Liver (tissue), 8 donors: ENCODE measurements at regions not wholly inside any gene's neighbourhood (a gene's known extent, or its start where the extent isn't known, plus 50 kb on each side); places are given as distances from the start of the nearest gene placed in this dataset.

Experiments used
- DNase-seq: peaks from one replicate; pipeline ENCODE4 v3.0.0-alpha.2; 2017; ENCODE audit warnings: low spot score
- H3K27ac ChIP-seq, 2 donors: one replicate each; pipeline ENCODE4 v1.7.0; 2013; ENCODE audit warnings: inconsistent platforms in 2 of 2, low read length in 2 of 2, control low read depth in 1 of 2, low read depth in 1 of 2, mild to moderate bottlenecking in 1 of 2
- H3K27me3 ChIP-seq, 4 donors: one replicate each; pipeline versions ENCODE4 v1.6.1 to v1.7.0; 2013; ENCODE audit warnings: low read length in 3 of 4, inconsistent platforms in 1 of 4, mild to moderate bottlenecking in 1 of 4, moderate library complexity in 1 of 4; ENCODE audit not compliant: control insufficient read depth in 4 of 4, insufficient read depth in 4 of 4
- H3K36me3 ChIP-seq, 4 donors: one replicate each; pipeline versions ENCODE4 v1.6.1 to v1.7.0; 2013; ENCODE audit warnings: low read length in 3 of 4, mild to moderate bottlenecking in 3 of 4, low read depth in 1 of 4, moderate library complexity in 1 of 4; ENCODE audit not compliant: control insufficient read depth in 4 of 4, insufficient read depth in 3 of 4
- H3K4me1 ChIP-seq, 4 donors: one replicate each; pipeline versions ENCODE4 v1.6.1 to v1.7.0; 2013; ENCODE audit warnings: low read length in 3 of 4, mild to moderate bottlenecking in 3 of 4, moderate library complexity in 1 of 4; ENCODE audit not compliant: control insufficient read depth in 4 of 4, insufficient read depth in 4 of 4
- H3K4me3 ChIP-seq, 3 donors: one replicate each; pipeline versions ENCODE4 v1.6.1 to v1.7.0; 2013; ENCODE audit warnings: low read length in 3 of 3, control low read depth in 1 of 3, low read depth in 1 of 3, mild to moderate bottlenecking in 1 of 3
- H3K9ac ChIP-seq, 2 donors: one replicate each; pipeline ENCODE4 v1.7.0; 2013; ENCODE audit warnings: low read length in 2 of 2, mild to moderate bottlenecking in 2 of 2, moderate library complexity in 2 of 2, control low read depth in 1 of 2, low read depth in 1 of 2
- H3K9me3 ChIP-seq, 4 donors: one replicate each; pipeline versions ENCODE4 v1.6.1 to v1.7.0; 2013; ENCODE audit warnings: low read length in 3 of 4; ENCODE audit not compliant: control insufficient read depth in 4 of 4
- CTCF ChIP-seq: fragments of 150-350 bp; IDR thresholded peaks from 2 replicates; pipeline ENCODE4 v1.5.1; 2017; ENCODE audit warnings: improper control_type of control experiment, low read depth, low read length; ENCODE audit not compliant: missing input control
- EGR1 ChIP-seq, 2 donors: IDR thresholded peaks; 2 replicates each; pipeline ENCODE4 v1.6.1; 2016 to 2018; ENCODE audit warnings: antibody characterized with exemption in 2 of 2, low read depth in 2 of 2
- FOXA1 ChIP-seq: IDR thresholded peaks from 2 replicates; pipeline ENCODE4 v1.6.1; 2016; ENCODE audit warnings: antibody characterized with exemption
- FOXA2 ChIP-seq: IDR thresholded peaks from 2 replicates; pipeline ENCODE4 v1.6.1; 2016; ENCODE audit warnings: antibody characterized with exemption
- GABPA ChIP-seq, 2 donors: IDR thresholded peaks in 1 of 2; conservative IDR thresholded peaks in 1 of 2; 2 replicates each; pipeline ENCODE4 v1.6.1; 2016; ENCODE audit warnings: antibody characterized with exemption in 2 of 2, mild to moderate bottlenecking in 1 of 2, moderate library complexity in 1 of 2
- HNF4A ChIP-seq, 2 donors: conservative IDR thresholded peaks; 2 replicates each; pipeline ENCODE4 v1.6.1; 2016; ENCODE audit warnings: antibody characterized with exemption in 2 of 2, mild to moderate bottlenecking in 2 of 2
- HNF4G ChIP-seq: IDR thresholded peaks from 2 replicates; pipeline ENCODE4 v1.6.1; 2016; ENCODE audit warnings: antibody characterized with exemption
- JUND ChIP-seq, 2 donors: IDR thresholded peaks; 2 replicates each; pipeline ENCODE4 v1.6.1; 2016; ENCODE audit warnings: antibody characterized with exemption in 2 of 2
- MAX ChIP-seq: IDR thresholded peaks from 2 replicates; pipeline ENCODE4 v1.6.1; 2016; ENCODE audit warnings: antibody characterized with exemption
- NR2F2 ChIP-seq: IDR thresholded peaks from 2 replicates; pipeline ENCODE4 v1.6.1; 2016; ENCODE audit warnings: antibody characterized with exemption
- RAD21 ChIP-seq, 2 donors: IDR thresholded peaks; 2 replicates each; pipeline ENCODE4 v1.6.1; 2016; ENCODE audit warnings: antibody characterized with exemption in 2 of 2, mild to moderate bottlenecking in 2 of 2
- REST ChIP-seq: IDR thresholded peaks from 2 replicates; pipeline ENCODE4 v1.6.1; 2016; ENCODE audit warnings: antibody characterized with exemption, mild to moderate bottlenecking
- RXRA ChIP-seq, 2 donors: IDR thresholded peaks; 2 replicates each; pipeline ENCODE4 v1.6.1; 2017 to 2018; ENCODE audit warnings: antibody characterized with exemption in 2 of 2, mild to moderate bottlenecking in 1 of 2
- SP1 ChIP-seq: IDR thresholded peaks from 2 replicates; pipeline ENCODE4 v1.6.1; 2018; ENCODE audit warnings: antibody characterized with exemption, mild to moderate bottlenecking
- TAF1 ChIP-seq: conservative IDR thresholded peaks from 2 replicates; pipeline ENCODE4 v1.6.1; 2016; ENCODE audit warnings: antibody characterized with exemption, mild to moderate bottlenecking
- YY1 ChIP-seq: IDR thresholded peaks from 2 replicates; pipeline ENCODE4 v1.6.1; 2016; ENCODE audit warnings: antibody characterized with exemption, mild to moderate bottlenecking
- WGBS: extraction: QIAGEN DNeasy Blood & Tissue Kit; methylation state at CpG from one replicate; pipeline ENCODE4 v1.1.7; 2013; 5-methylcytosine and 5-hydroxymethylcytosine counted together
- TF ChIP-seq, protein P1 (sequence below): IDR thresholded peaks from 2 replicates; pipeline ENCODE4 v1.6.1; 2016; ENCODE audit warnings: antibody characterized with exemption
- TF ChIP-seq, protein P2 (sequence below): IDR thresholded peaks from 2 replicates; pipeline ENCODE4 v1.6.1; 2016; ENCODE audit warnings: antibody characterized with exemption
- donor health status: healthy.
- donor health status: healthy.
- donor health status: healthy.
- donor health status: healthy.
- donor health status: healthy.

DNA sequence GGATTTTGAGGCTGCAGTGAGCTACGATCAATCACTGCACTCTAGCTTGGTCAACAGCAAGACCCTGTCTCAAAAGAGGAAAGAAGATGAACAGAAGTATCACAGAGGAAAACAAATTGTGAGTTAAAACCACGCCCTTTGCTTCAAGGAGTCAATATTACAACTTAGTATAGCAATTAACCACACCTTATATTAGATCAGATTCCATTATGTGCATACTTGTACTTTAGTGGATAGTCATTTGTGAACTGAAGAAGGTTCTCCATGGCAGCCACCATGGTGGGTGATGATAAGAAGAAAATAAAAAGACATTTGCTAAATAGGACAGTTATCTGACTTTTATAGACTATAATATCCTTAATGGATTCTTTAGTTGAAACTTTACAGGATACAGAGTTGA lies 72.3 kb upstream of the EFEMP1 start:
- H3K4me3 ChIP-seq, result no peak overlapping the region
- DNase-seq, result no peak
- no peaks in the 10 kb centered on the region for H3K4me1 ChIP-seq
- no peak overlapping the region for H3K9ac ChIP-seq
- H3K27me3 ChIP-seq, result no peaks in the 10 kb centered on the region
- H3K27ac ChIP-seq, result no peak overlapping the region
- 78% methylated on average over 2 of the region's 2 CpGs for WGBS
- TF ChIP-seq RAD21 (IDR thresholded peaks at IDR 0.05) (no peak), REST (no peak)
- H3K9me3 ChIP-seq, result no peaks in the 10 kb centered on the region
- H3K36me3 ChIP-seq, result no peaks in the 10 kb centered on the region

DNA sequence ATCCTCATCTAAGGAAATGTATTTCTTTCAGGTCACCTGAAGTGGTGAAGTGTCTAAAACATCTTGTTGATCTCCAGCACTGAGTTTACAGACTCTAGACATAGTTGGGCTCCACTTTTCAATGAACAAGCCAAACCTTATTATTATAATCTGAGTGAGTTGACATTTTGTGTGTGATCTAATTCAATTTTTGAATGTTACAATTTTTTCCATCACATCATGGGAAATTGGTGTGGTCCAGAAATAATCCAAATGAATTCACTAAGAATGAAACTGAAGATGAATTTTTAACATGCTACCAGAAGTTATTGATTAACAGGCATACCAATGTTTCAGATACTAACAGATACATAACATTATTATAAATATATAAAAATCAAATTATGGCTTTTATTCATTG lies 75.6 kb upstream of the EFEMP1 start:
- Histone ChIP-seq H3K9me3 (no peaks in the 10 kb centered on the region), H3K36me3 (no peaks in the 10 kb centered on the region), H3K4me1 (no peaks in the 10 kb centered on the region), H3K27me3 (no peaks in the 10 kb centered on the region), H3K27ac (no peak overlapping the region), H3K9ac (no peak overlapping the region), H3K4me3 (no peak overlapping the region)
- no peak for DNase-seq
- TF ChIP-seq RXRA (IDR thresholded peaks at IDR 0.05) (no peak), FOXA2 (no peak), RAD21 (IDR thresholded peaks at IDR 0.05) (no peak), FOXA1 (no peak), YY1 (no peak), MAX (no peak), HNF4G (no peak), JUND (IDR thresholded peaks at IDR 0.05) (no peak), TAF1 (no peak), SP1 (no peak), REST (no peak), HNF4A (conservative IDR thresholded peaks at IDR 0.05) (no peak), EGR1 (IDR thresholded peaks at IDR 0.05; ENCODE audit: low read depth in 2 of 2) (no peak), CTCF (no peak), GABPA (IDR thresholded peaks at IDR 0.05 in 1 of 2, conservative IDR thresholded peaks at IDR 0.05 in 1 of 2) (no peak), NR2F2 (no peak)
- TF ChIP-seq, protein P1, sequence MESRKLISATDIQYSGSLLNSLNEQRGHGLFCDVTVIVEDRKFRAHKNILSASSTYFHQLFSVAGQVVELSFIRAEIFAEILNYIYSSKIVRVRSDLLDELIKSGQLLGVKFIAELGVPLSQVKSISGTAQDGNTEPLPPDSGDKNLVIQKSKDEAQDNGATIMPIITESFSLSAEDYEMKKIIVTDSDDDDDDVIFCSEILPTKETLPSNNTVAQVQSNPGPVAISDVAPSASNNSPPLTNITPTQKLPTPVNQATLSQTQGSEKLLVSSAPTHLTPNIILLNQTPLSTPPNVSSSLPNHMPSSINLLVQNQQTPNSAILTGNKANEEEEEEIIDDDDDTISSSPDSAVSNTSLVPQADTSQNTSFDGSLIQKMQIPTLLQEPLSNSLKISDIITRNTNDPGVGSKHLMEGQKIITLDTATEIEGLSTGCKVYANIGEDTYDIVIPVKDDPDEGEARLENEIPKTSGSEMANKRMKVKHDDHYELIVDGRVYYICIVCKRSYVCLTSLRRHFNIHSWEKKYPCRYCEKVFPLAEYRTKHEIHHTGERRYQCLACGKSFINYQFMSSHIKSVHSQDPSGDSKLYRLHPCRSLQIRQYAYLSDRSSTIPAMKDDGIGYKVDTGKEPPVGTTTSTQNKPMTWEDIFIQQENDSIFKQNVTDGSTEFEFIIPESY, result no peak
- TF ChIP-seq, protein P2, sequence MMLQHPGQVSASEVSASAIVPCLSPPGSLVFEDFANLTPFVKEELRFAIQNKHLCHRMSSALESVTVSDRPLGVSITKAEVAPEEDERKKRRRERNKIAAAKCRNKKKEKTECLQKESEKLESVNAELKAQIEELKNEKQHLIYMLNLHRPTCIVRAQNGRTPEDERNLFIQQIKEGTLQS, result no peak
